Panc1 (cell line): ENCODE measurements at regions not wholly inside any gene's neighbourhood (a gene's known extent, or its start where the extent isn't known, plus 50 kb on each side); places are given as distances from the start of the nearest gene placed in this dataset.
A peak's percentile ranks its signal among the peaks of the same experiment; 100 is the strongest.

Experiments
- ATAC-seq: fragments of 200-7000 bp; cut with Tn5 transposase; 2 replicates; pipeline ENCODE4 v1.9.1; 2020; ENCODE audit warnings: mild to moderate bottlenecking, moderate library complexity
- BruUV-seq: library from RNA; stranded (reverse); fragments of 400-500 nt; replicated peaks from 2 replicates; lab custom pipeline; 2021; lab: Mats Ljungman, UMichigan
- CTCF ChIA-PET: fragments of 300-600 bp; sonication (Branson Sonifier 250); formaldehyde crosslinking; loops from one replicate; lab custom pipeline; 2022; ENCODE audit warnings: antibody characterized with exemption; lab: Charles Lee
- POLR2A ChIA-PET: fragments of 300-600 bp; sonication (Branson Sonifier 250); formaldehyde crosslinking; loops from one replicate; lab custom pipeline; 2022; ENCODE audit warnings: antibody characterized with exemption; lab: Charles Lee
- DNase-seq: peaks from one replicate; pipeline ENCODE4 v3.0.0-alpha.2; 2010; ENCODE audit warnings: low read depth, low spot score
- H3K27ac ChIP-seq: 2 replicates; pipeline ENCODE4 v1.5.1; 2011; ENCODE audit warnings: mild to moderate bottlenecking, low read length, inconsistent platforms
- H3K27me3 ChIP-seq: fragments of 200-500 bp; sonication (Bioruptor generic); 2 replicates; pipeline ENCODE4 v1.6.0; 2014; ENCODE audit warnings: low read length, inconsistent platforms; ENCODE audit not compliant: control insufficient read depth, insufficient read depth
- H3K36me3 ChIP-seq: fragments of 200-500 bp; sonication (Bioruptor generic); 2 replicates; pipeline ENCODE4 v1.5.1; 2014; ENCODE audit warnings: inconsistent platforms, mild to moderate bottlenecking, low read length, moderate library complexity; ENCODE audit not compliant: control insufficient read depth, insufficient read depth
- H3K4me1 ChIP-seq: 2 replicates; pipeline ENCODE4 v1.5.1; 2011; ENCODE audit warnings: inconsistent platforms, mild to moderate bottlenecking, low read length, moderate library complexity; ENCODE audit not compliant: control insufficient read depth, insufficient read depth
- H3K4me3 ChIP-seq, 2 experiments: 2 replicates each; pipeline ENCODE4 v1.5.1; 2011 to 2012; ENCODE audit warnings: low read depth in 2 of 2, low read length in 2 of 2, mild to moderate bottlenecking in 2 of 2, inconsistent platforms in 1 of 2, moderate library complexity in 1 of 2
- H3K9me3 ChIP-seq: fragments of 200-500 bp; sonication (Bioruptor generic); 2 replicates; pipeline ENCODE4 v1.5.1; 2014; ENCODE audit warnings: low read depth, mild to moderate bottlenecking, inconsistent platforms, low read length, moderate library complexity; ENCODE audit not compliant: control insufficient read depth, insufficient read depth
- POLR2AphosphoS5 ChIP-seq: IDR thresholded peaks from 2 replicates; pipeline ENCODE4 v1.6.1; 2012; ENCODE audit warnings: mild to moderate bottlenecking, low read depth, low read length, moderate library complexity
- SIN3A ChIP-seq: IDR thresholded peaks from 2 replicates; pipeline ENCODE4 v1.6.1; 2012; ENCODE audit warnings: low read depth, mild to moderate bottlenecking, low read length, moderate library complexity, borderline replicate concordance; ENCODE audit not compliant: insufficient read depth
- TCF7L2 ChIP-seq: IDR thresholded peaks from 2 replicates; pipeline ENCODE4 v1.6.1; 2011; ENCODE audit warnings: mild to moderate bottlenecking, low read depth, low read length, inconsistent platforms
- in situ Hi-C: cut with HindIII; loops from 2 replicates; pipeline ENCODE4 v1.10.0; 2016; ENCODE audit warnings: low sequenced_read_pairs, low pct_unique_long_range_greater_than_20kb
- intact Hi-C: fragments of 100-400 bp; cut with micrococcal nuclease; formaldehyde crosslinking; loops from one replicate; pipeline ENCODE4 v1.10.0; 2022; ENCODE audit not compliant: unreplicated experiment
- TF ChIP-seq, protein P1 (sequence below), 2 experiments: IDR thresholded peaks; 2 replicates each; pipeline ENCODE4 v1.6.1; 2011 to 2012; ENCODE audit warnings: low read depth in 2 of 2, control low read depth in 1 of 2, low read length in 1 of 2, mild to moderate bottlenecking in 1 of 2, moderate library complexity in 1 of 2; ENCODE audit not compliant: insufficient read depth in 1 of 2
- TF ChIP-seq, protein P2 (sequence below): fragments of 450-650 bp; IDR thresholded peaks from 2 replicates; pipeline ENCODE4 v1.5.1; 2017; ENCODE audit warnings: mild to moderate bottlenecking

DNA sequence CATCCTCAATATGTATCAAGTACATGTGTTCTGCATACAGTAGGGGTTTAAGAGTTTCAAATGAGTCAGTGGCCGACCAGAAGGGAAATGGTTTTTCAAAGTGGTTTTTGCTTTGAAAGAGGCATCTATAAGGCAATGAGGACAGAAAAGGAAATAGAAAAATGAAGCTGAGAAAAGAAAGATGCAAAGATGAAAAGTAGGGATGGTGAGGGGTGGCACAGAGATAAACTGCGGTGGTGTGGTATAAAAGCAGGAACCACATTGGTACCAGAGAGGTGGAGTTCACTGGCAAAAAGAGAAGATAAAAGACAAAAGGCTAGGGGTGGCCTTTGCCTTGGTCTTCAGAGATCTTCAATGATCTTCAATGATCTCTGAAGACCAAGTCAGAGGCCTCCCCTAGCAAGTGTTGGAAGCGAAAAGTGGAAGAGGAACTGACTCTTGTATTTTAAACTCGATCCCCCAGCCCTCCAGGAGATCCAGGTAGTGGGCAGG, 144.0 kb upstream of the KRR1 start:
- CTCF ChIA-PET: no interaction called here
- Histone ChIP-seq H3K27me3 (no peaks in the 10 kb centered on the region), H3K4me3 (no peak overlapping the region), H3K9me3 (peaks cover 15% of the 10 kb centered on the region; the same call in 1 of the 2 replicates), H3K27ac (peak overlapping the region; percentile 94), H3K4me1 (peaks cover 26% of the 10 kb centered on the region), H3K36me3 (no peaks in the 10 kb centered on the region)
- TF ChIP-seq TCF7L2 (no peak), POLR2AphosphoS5 (no peak), SIN3A (no peak)
- TF ChIP-seq, protein P1, sequence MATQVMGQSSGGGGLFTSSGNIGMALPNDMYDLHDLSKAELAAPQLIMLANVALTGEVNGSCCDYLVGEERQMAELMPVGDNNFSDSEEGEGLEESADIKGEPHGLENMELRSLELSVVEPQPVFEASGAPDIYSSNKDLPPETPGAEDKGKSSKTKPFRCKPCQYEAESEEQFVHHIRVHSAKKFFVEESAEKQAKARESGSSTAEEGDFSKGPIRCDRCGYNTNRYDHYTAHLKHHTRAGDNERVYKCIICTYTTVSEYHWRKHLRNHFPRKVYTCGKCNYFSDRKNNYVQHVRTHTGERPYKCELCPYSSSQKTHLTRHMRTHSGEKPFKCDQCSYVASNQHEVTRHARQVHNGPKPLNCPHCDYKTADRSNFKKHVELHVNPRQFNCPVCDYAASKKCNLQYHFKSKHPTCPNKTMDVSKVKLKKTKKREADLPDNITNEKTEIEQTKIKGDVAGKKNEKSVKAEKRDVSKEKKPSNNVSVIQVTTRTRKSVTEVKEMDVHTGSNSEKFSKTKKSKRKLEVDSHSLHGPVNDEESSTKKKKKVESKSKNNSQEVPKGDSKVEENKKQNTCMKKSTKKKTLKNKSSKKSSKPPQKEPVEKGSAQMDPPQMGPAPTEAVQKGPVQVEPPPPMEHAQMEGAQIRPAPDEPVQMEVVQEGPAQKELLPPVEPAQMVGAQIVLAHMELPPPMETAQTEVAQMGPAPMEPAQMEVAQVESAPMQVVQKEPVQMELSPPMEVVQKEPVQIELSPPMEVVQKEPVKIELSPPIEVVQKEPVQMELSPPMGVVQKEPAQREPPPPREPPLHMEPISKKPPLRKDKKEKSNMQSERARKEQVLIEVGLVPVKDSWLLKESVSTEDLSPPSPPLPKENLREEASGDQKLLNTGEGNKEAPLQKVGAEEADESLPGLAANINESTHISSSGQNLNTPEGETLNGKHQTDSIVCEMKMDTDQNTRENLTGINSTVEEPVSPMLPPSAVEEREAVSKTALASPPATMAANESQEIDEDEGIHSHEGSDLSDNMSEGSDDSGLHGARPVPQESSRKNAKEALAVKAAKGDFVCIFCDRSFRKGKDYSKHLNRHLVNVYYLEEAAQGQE (IDR thresholded peaks at IDR 0.05; ENCODE audit: insufficient read depth in 1 of 2, low read depth in 2 of 2, low read length in 1 of 2): no peak
- TF ChIP-seq, protein P2, sequence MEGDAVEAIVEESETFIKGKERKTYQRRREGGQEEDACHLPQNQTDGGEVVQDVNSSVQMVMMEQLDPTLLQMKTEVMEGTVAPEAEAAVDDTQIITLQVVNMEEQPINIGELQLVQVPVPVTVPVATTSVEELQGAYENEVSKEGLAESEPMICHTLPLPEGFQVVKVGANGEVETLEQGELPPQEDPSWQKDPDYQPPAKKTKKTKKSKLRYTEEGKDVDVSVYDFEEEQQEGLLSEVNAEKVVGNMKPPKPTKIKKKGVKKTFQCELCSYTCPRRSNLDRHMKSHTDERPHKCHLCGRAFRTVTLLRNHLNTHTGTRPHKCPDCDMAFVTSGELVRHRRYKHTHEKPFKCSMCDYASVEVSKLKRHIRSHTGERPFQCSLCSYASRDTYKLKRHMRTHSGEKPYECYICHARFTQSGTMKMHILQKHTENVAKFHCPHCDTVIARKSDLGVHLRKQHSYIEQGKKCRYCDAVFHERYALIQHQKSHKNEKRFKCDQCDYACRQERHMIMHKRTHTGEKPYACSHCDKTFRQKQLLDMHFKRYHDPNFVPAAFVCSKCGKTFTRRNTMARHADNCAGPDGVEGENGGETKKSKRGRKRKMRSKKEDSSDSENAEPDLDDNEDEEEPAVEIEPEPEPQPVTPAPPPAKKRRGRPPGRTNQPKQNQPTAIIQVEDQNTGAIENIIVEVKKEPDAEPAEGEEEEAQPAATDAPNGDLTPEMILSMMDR: no peak
- DNase-seq (no peak), ATAC-seq (no peak)
- intact Hi-C loops (no loop called here), in situ Hi-C loops (no loop called here)
- no TSS peak for BruUV-seq
- POLR2A ChIA-PET: no interaction called here

DNA sequence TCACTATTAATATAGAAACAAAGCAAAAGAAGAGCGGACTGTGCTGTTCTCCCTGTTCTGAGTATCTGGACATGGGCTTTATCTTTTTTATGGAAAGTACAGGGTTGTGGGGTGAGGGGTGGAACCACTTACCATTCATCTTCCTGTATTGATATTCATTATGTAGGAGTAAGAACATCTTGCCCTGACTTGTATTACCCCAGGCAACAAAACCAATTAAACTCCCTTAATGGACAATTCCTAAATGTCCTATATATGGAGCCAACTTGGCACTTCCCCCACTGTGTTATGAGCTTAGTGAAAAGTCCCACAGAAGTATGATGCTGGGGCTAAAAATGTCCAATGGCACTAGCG, 139.9 kb upstream of the KRR1 start:
- DNase-seq: no peak
- H3K27me3 ChIP-seq: no peaks in the 10 kb centered on the region
- no peak overlapping the region for H3K4me3 ChIP-seq
- intact Hi-C loops (no loop called here), in situ Hi-C loops (no loop called here)
- no peak for ATAC-seq
- TF ChIP-seq TCF7L2 (no peak), SIN3A (no peak), POLR2AphosphoS5 (no peak)
- TF ChIP-seq, protein P2: no peak
- TF ChIP-seq, protein P1 (IDR thresholded peaks at IDR 0.05; ENCODE audit: insufficient read depth in 1 of 2, low read depth in 2 of 2, low read length in 1 of 2): no peak
- ChIA-PET POLR2A (no interaction called here), CTCF (no interaction called here)
- H3K9me3 ChIP-seq: peaks cover 10% of the 10 kb centered on the region; the same call in 1 of the 2 replicates
- BruUV-seq: no TSS peak
- H3K4me1 ChIP-seq: no peaks in the 10 kb centered on the region
- peak overlapping the region; percentile 73 for H3K27ac ChIP-seq
- no peaks in the 10 kb centered on the region for H3K36me3 ChIP-seq
